CD4-positive, alpha-beta T cell treated with Interleukin-17A for 1 hour (primary cell): ENCODE measurements at regions not wholly inside any gene's neighbourhood (a gene's known extent, or its start where the extent isn't known, plus 50 kb on each side); places are given as distances from the start of the nearest gene placed in this dataset.
A peak's percentile ranks its signal among the peaks of the same experiment; 100 is the strongest.

Experiments
- DNase-seq: peaks from one replicate; pipeline ENCODE4 v3.0.0-alpha.2; 2020

GRCh38 chr14:38125481-38126037 is 82.1 kb upstream of the SSTR1 start:
- no peak for DNase-seq

GRCh38 chr14:38127356-38127755 is 80.3 kb upstream of the SSTR1 start:
- DNase-seq: no peak

- DNase-seq: no peak
Observed at GRCh38 chr14:38127784-38128183, 79.9 kb upstream of the SSTR1 start.

- DNase-seq: no peak
Observed at GRCh38 chr14:38128640-38129039, 79.1 kb upstream of the SSTR1 start.

GRCh38 chr14:38129192-38129591 is 78.5 kb upstream of the SSTR1 start:
- no peak for DNase-seq

GRCh38 chr14:38129705-38130104 is 78.0 kb upstream of the SSTR1 start:
- peak; percentile 46 for DNase-seq

GRCh38 chr14:38134416-38135030 is 73.2 kb upstream of the SSTR1 start:
- DNase-seq: no peak

GRCh38 chr14:38135106-38135867 is 72.4 kb upstream of the SSTR1 start:
- DNase-seq: no peak

GRCh38 chr14:38137005-38137404 is 70.7 kb upstream of the SSTR1 start:
- no peak for DNase-seq

GRCh38 chr14:38138473-38139138 is 69.1 kb upstream of the SSTR1 start:
- DNase-seq: no peak

GRCh38 chr14:38139926-38140325 is 67.8 kb upstream of the SSTR1 start:
- DNase-seq: no peak

- DNase-seq: no peak
Observed at GRCh38 chr14:38143170-38143569, 64.5 kb upstream of the SSTR1 start.

GRCh38 chr14:38143659-38144505 is 63.8 kb upstream of the SSTR1 start:
- DNase-seq: no peak

GRCh38 chr14:38145142-38145541 is 62.6 kb upstream of the SSTR1 start:
- DNase-seq: no peak

- peak; percentile 22 for DNase-seq
Observed at GRCh38 chr14:38150075-38150474, 57.6 kb upstream of the SSTR1 start.
